BJ (cell line): ENCODE measurements at regions not wholly inside any gene's neighbourhood (a gene's known extent, or its start where the extent isn't known, plus 50 kb on each side); places are given as distances from the start of the nearest gene placed in this dataset.

Experiments used
- CTCF ChIA-PET: fragments of 350-600 bp; formaldehyde crosslinking; extraction: SDS; loops from one replicate; lab custom pipeline; 2021; ENCODE audit warnings: antibody characterized with exemption, inconsistent platforms; lab: Yijun Ruan, JAX
- POLR2A ChIA-PET: fragments of 300-600 bp; sonication (Branson Sonifier 250); formaldehyde crosslinking; extraction: SDS; loops from one replicate; lab custom pipeline; 2021; ENCODE audit warnings: antibody characterized with exemption; lab: Charles Lee
- DNase-seq: peaks from one replicate; pipeline ENCODE4 v3.0.0-alpha.2; 2011; ENCODE audit warnings: low read depth
- H3K27me3 ChIP-seq: 2 replicates; pipeline ENCODE4 v1.6.0; 2011; ENCODE audit warnings: low read length; ENCODE audit not compliant: control insufficient read depth, insufficient read depth
- H3K36me3 ChIP-seq: 2 replicates; pipeline ENCODE4 v1.5.1; 2011; ENCODE audit warnings: low read length; ENCODE audit not compliant: control insufficient read depth, insufficient read depth
- H3K4me3 ChIP-seq: 2 replicates; pipeline ENCODE4 v1.5.1; 2011; ENCODE audit warnings: low read depth, mild to moderate bottlenecking, control low read depth, low read length
- TF ChIP-seq, protein P1 (sequence below): IDR thresholded peaks from 2 replicates; pipeline ENCODE4 v1.5.1; 2011; ENCODE audit warnings: low read depth, mild to moderate bottlenecking, control low read depth, inconsistent platforms, low read length, moderate library complexity; ENCODE audit not compliant: insufficient read depth

GRCh38 chr6:3624250-3625136 lies 127.0 kb downstream of the PXDC1 start:
- ChIA-PET POLR2A (interaction anchor here (0.7 kb wide), 1 partner anchor 32 kb away, joined by 3 read pairs; no protein-coding TSS in a partner anchor), CTCF (interaction anchor here (0.8 kb wide), 2 partner anchors 12 to 108 kb away, joined by 3 read pairs; no protein-coding TSS in a partner anchor)
- Histone ChIP-seq H3K27me3 (peaks cover 19% of the 10 kb centered on the region), H3K4me3 (no peak overlapping the region), H3K36me3 (no peaks in the 10 kb centered on the region)
- TF ChIP-seq, protein P1, sequence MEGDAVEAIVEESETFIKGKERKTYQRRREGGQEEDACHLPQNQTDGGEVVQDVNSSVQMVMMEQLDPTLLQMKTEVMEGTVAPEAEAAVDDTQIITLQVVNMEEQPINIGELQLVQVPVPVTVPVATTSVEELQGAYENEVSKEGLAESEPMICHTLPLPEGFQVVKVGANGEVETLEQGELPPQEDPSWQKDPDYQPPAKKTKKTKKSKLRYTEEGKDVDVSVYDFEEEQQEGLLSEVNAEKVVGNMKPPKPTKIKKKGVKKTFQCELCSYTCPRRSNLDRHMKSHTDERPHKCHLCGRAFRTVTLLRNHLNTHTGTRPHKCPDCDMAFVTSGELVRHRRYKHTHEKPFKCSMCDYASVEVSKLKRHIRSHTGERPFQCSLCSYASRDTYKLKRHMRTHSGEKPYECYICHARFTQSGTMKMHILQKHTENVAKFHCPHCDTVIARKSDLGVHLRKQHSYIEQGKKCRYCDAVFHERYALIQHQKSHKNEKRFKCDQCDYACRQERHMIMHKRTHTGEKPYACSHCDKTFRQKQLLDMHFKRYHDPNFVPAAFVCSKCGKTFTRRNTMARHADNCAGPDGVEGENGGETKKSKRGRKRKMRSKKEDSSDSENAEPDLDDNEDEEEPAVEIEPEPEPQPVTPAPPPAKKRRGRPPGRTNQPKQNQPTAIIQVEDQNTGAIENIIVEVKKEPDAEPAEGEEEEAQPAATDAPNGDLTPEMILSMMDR: no peak
- no peak for DNase-seq

- no peaks in the 10 kb centered on the region for H3K36me3 ChIP-seq
- CTCF ChIA-PET: no interaction called here
- no peak overlapping the region for H3K4me3 ChIP-seq
- H3K27me3 ChIP-seq: peaks cover 15% of the 10 kb centered on the region
- TF ChIP-seq, protein P1: no peak
- no peak for DNase-seq
- POLR2A ChIA-PET: interaction anchor here (0.7 kb wide), 1 partner anchor 32 kb away, joined by 3 read pairs; no protein-coding TSS in a partner anchor
These were observed 127.9 kb downstream of the PXDC1 start for GRCh38 chr6:3623451-3624249.

GRCh38 chr6:3621411-3621810 lies 130.1 kb downstream of the PXDC1 start:
- Histone ChIP-seq H3K36me3 (no peaks in the 10 kb centered on the region), H3K27me3 (peaks cover 9% of the 10 kb centered on the region), H3K4me3 (no peak overlapping the region)
- DNase-seq: no peak
- TF ChIP-seq, protein P1: no peak
- ChIA-PET POLR2A (interaction anchor here (0.7 kb wide), 1 partner anchor 326 kb away, joined by 5 read pairs; no protein-coding TSS in a partner anchor), CTCF (no interaction called here)

- ChIA-PET CTCF (no interaction called here), POLR2A (no interaction called here)
- TF ChIP-seq, protein P1: no peak
- Histone ChIP-seq H3K4me3 (no peak overlapping the region), H3K36me3 (no peaks in the 10 kb centered on the region), H3K27me3 (peaks cover 11% of the 10 kb centered on the region)
- DNase-seq: no peak
These were observed 130.6 kb downstream of the PXDC1 start for GRCh38 chr6:3620937-3621336.

- CTCF ChIA-PET: no interaction called here
- H3K27me3 ChIP-seq: peaks cover 13% of the 10 kb centered on the region
- TF ChIP-seq, protein P1: no peak
- no peak for DNase-seq
- H3K36me3 ChIP-seq: no peaks in the 10 kb centered on the region
- POLR2A ChIA-PET: no interaction called here
- no peak overlapping the region for H3K4me3 ChIP-seq
These were observed 131.1 kb downstream of the PXDC1 start for GRCh38 chr6:3620389-3620788.
